HG03521 (cell line): ENCODE measurements at regions not wholly inside any gene's neighbourhood (a gene's known extent, or its start where the extent isn't known, plus 50 kb on each side); places are given as distances from the start of the nearest gene placed in this dataset.

Experiments used
- ATAC-seq: cut with Tn5 transposase; IDR thresholded peaks from one replicate; pipeline ENCODE4 v1.9.1; 2021; ENCODE audit warnings: mild to moderate bottlenecking, moderate library complexity; ENCODE audit not compliant: unreplicated experiment

- no peak for ATAC-seq
Measured at GRCh38 chr7:17120756-17121155, 177.7 kb upstream of the AHR start.

GRCh38 chr7:17121671-17122070 is 176.8 kb upstream of the AHR start:
- ATAC-seq, result no peak

GRCh38 chr7:17123020-17123419 is 175.4 kb upstream of the AHR start:
- peak; percentile 35 for ATAC-seq

GRCh38 chr7:17126413-17127268 is 171.8 kb upstream of the AHR start:
- peak; percentile 64 for ATAC-seq

GRCh38 chr7:17129218-17129617 is 169.2 kb upstream of the AHR start:
- ATAC-seq, result no peak

GRCh38 chr7:17130281-17131059 is 168.0 kb upstream of the AHR start:
- no peak for ATAC-seq

- no peak for ATAC-seq
Measured at GRCh38 chr7:17131060-17131345, 167.4 kb upstream of the AHR start.

GRCh38 chr7:17131983-17132655 is 166.3 kb upstream of the AHR start:
- ATAC-seq, result peak; percentile 40

GRCh38 chr7:17132726-17133125 is 165.7 kb upstream of the AHR start:
- ATAC-seq, result no peak

- ATAC-seq, result no peak
Measured at GRCh38 chr7:17133977-17134376, 164.5 kb upstream of the AHR start.

GRCh38 chr7:17134786-17135185 is 163.7 kb upstream of the AHR start:
- peak; percentile 83 for ATAC-seq

GRCh38 chr7:17136126-17136525 is 162.3 kb upstream of the AHR start:
- no peak for ATAC-seq

- ATAC-seq, result no peak
Measured at GRCh38 chr7:17139081-17139480, 159.4 kb upstream of the AHR start.

- ATAC-seq, result no peak
Measured at GRCh38 chr7:17140406-17140805, 158.0 kb upstream of the AHR start.

- ATAC-seq, result no peak
Measured at GRCh38 chr7:17142831-17143541, 155.5 kb upstream of the AHR start.

- ATAC-seq, result no peak
Measured at GRCh38 chr7:17144322-17144721, 154.1 kb upstream of the AHR start.

GRCh38 chr7:17146621-17147020 is 151.8 kb upstream of the AHR start:
- no peak for ATAC-seq

GRCh38 chr7:17147409-17147808 is 151.0 kb upstream of the AHR start:
- no peak for ATAC-seq

GRCh38 chr7:17150018-17150417 is 148.4 kb upstream of the AHR start:
- peak; percentile 55 for ATAC-seq

GRCh38 chr7:17152721-17153120 is 145.7 kb upstream of the AHR start:
- ATAC-seq, result no peak

- ATAC-seq, result no peak
Measured at GRCh38 chr7:17153536-17153935, 144.9 kb upstream of the AHR start.
